ENCODE measurements at regions not wholly inside any gene's neighbourhood (a gene's known extent, or its start where the extent isn't known, plus 50 kb on each side); places are given as distances from the start of the nearest gene placed in this dataset.

- CTCF ChIA-PET = no interaction called here
- no peak for DNase-seq (ENCODE audit: low read depth, low spot score)
- Histone ChIP-seq H3K4me3 (ENCODE audit: low read depth, low read length) (no peak overlapping the region), H3K9me3 (ENCODE audit: control insufficient read depth, insufficient read depth, low read length) (no peaks in the 10 kb centered on the region), H3K27ac (ENCODE audit: low read depth, low read length) (no peak overlapping the region), H3K27me3 (ENCODE audit: control insufficient read depth, insufficient read depth, low read length) (no peaks in the 10 kb centered on the region)
- POLR2A ChIA-PET = interaction anchor here (1.0 kb wide), 1 partner anchor 12 kb away, joined by 4 read pairs; no protein-coding TSS in a partner anchor
- TF ChIP-seq CTCF (IDR thresholded peaks at IDR 0.05; ENCODE audit: low read depth, low read length) = no peak
Observed at GRCh38 chr14:85301506-85301905, 228.4 kb upstream of the FLRT2 start.

GRCh38 chr14:85306024-85306423, 223.9 kb upstream of the FLRT2 start:
- POLR2A ChIA-PET = no interaction called here
- Histone ChIP-seq H3K27ac (ENCODE audit: low read depth, low read length) (no peak overlapping the region), H3K27me3 (ENCODE audit: control insufficient read depth, insufficient read depth, low read length) (no peaks in the 10 kb centered on the region), H3K4me3 (ENCODE audit: low read depth, low read length) (no peak overlapping the region), H3K9me3 (ENCODE audit: control insufficient read depth, insufficient read depth, low read length) (no peaks in the 10 kb centered on the region)
- CTCF ChIA-PET = no interaction called here
- DNase-seq (ENCODE audit: low read depth, low spot score) = no peak
- TF ChIP-seq CTCF (IDR thresholded peaks at IDR 0.05; ENCODE audit: low read depth, low read length) = no peak

- CTCF ChIA-PET = no interaction called here
- TF ChIP-seq CTCF (IDR thresholded peaks at IDR 0.05; ENCODE audit: low read depth, low read length) = no peak
- no peak for DNase-seq (ENCODE audit: low read depth, low spot score)
- POLR2A ChIA-PET = no interaction called here
- no peak overlapping the region for H3K27ac ChIP-seq (ENCODE audit: low read depth, low read length)
- no peaks in the 10 kb centered on the region for H3K9me3 ChIP-seq (ENCODE audit: control insufficient read depth, insufficient read depth, low read length)
- no peaks in the 10 kb centered on the region for H3K27me3 ChIP-seq (ENCODE audit: control insufficient read depth, insufficient read depth, low read length)
- H3K4me3 ChIP-seq (ENCODE audit: low read depth, low read length) = no peak overlapping the region
Observed at GRCh38 chr14:85308531-85309300, 221.2 kb upstream of the FLRT2 start.

- TF ChIP-seq CTCF (IDR thresholded peaks at IDR 0.05; ENCODE audit: low read depth, low read length) = no peak
- no peak for DNase-seq (ENCODE audit: low read depth, low spot score)
- H3K4me3 ChIP-seq (ENCODE audit: low read depth, low read length) = no peak overlapping the region
- CTCF ChIA-PET = no interaction called here
- H3K27ac ChIP-seq (ENCODE audit: low read depth, low read length) = no peak overlapping the region
- no peaks in the 10 kb centered on the region for H3K27me3 ChIP-seq (ENCODE audit: control insufficient read depth, insufficient read depth, low read length)
- no peaks in the 10 kb centered on the region for H3K9me3 ChIP-seq (ENCODE audit: control insufficient read depth, insufficient read depth, low read length)
- POLR2A ChIA-PET = no interaction called here
Observed at GRCh38 chr14:85310491-85311272, 219.3 kb upstream of the FLRT2 start.
